Testis (tissue), 2 donors: ENCODE measurements at regions not wholly inside any gene's neighbourhood (a gene's known extent, or its start where the extent isn't known, plus 50 kb on each side); places are given as distances from the start of the nearest gene placed in this dataset.

ENCODE experiments used
- POLR2A ChIP-seq: fragments of 450-650 bp; IDR thresholded peaks from one replicate; pipeline ENCODE4 v1.6.1; 2017; ENCODE audit warnings: antibody characterized with exemption, mild to moderate bottlenecking, moderate library complexity
- TF ChIP-seq, protein P1 (sequence below), 3 experiments: fragments of 450-650 bp in 2 of 3; fragments of 200-600 bp in 1 of 3; sonication (generic) in 1 of 3; IDR thresholded peaks; one replicate each; pipeline ENCODE4 v1.5.1; 2016 to 2019; ENCODE audit warnings: antibody characterized with exemption in 3 of 3, mild to moderate bottlenecking in 2 of 3, moderate library complexity in 1 of 3

- no peak for TF ChIP-seq POLR2A
- TF ChIP-seq, protein P1, sequence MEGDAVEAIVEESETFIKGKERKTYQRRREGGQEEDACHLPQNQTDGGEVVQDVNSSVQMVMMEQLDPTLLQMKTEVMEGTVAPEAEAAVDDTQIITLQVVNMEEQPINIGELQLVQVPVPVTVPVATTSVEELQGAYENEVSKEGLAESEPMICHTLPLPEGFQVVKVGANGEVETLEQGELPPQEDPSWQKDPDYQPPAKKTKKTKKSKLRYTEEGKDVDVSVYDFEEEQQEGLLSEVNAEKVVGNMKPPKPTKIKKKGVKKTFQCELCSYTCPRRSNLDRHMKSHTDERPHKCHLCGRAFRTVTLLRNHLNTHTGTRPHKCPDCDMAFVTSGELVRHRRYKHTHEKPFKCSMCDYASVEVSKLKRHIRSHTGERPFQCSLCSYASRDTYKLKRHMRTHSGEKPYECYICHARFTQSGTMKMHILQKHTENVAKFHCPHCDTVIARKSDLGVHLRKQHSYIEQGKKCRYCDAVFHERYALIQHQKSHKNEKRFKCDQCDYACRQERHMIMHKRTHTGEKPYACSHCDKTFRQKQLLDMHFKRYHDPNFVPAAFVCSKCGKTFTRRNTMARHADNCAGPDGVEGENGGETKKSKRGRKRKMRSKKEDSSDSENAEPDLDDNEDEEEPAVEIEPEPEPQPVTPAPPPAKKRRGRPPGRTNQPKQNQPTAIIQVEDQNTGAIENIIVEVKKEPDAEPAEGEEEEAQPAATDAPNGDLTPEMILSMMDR (IDR thresholded peaks at IDR 0.05): no peak
Observed at GRCh38 chr2:184371641-184372040, 226.7 kb upstream of the ZNF804A start.
